PC-3 (cell line): ENCODE measurements at regions not wholly inside any gene's neighbourhood (a gene's known extent, or its start where the extent isn't known, plus 50 kb on each side); places are given as distances from the start of the nearest gene placed in this dataset.

Experiments used
- ATAC-seq: fragments of 200-7000 bp; cut with Tn5 transposase; 2 replicates; pipeline ENCODE4 v1.9.1; 2020; ENCODE audit warnings: mild to moderate bottlenecking, moderate library complexity
- BruUV-seq: library from RNA; stranded (reverse); fragments of 400-500 nt; replicated peaks from 2 replicates; lab custom pipeline; 2021; lab: Mats Ljungman, UMichigan
- CTCF ChIA-PET: fragments of 300-600 bp; sonication (Branson Sonifier 250); formaldehyde crosslinking; loops from one replicate; lab custom pipeline; 2022; ENCODE audit warnings: antibody characterized with exemption; lab: Charles Lee
- POLR2A ChIA-PET: fragments of 300-600 bp; sonication (Branson Sonifier 250); formaldehyde crosslinking; loops from one replicate; lab custom pipeline; 2022; ENCODE audit warnings: antibody characterized with exemption; ENCODE audit not compliant: unreplicated experiment; lab: Charles Lee
- DNase-seq: peaks from one replicate; pipeline ENCODE4 v3.0.0-alpha.2; 2015
- H2AFZ ChIP-seq: fragments of 300-600 bp; sonication (generic); 2 replicates; pipeline ENCODE4 v1.6.0; 2016; ENCODE audit warnings: antibody characterized with exemption, low read length
- H3F3A ChIP-seq: fragments of 300-600 bp; sonication (generic); one replicate; pipeline ENCODE4 v1.6.0; 2017; ENCODE audit warnings: antibody characterized with exemption, low read length, control low read depth, mild to moderate bottlenecking; ENCODE audit not compliant: unreplicated experiment
- H3K27ac ChIP-seq: fragments of 300-600 bp; sonication (generic); 2 replicates; pipeline ENCODE4 v1.5.1; 2016; ENCODE audit warnings: mild to moderate bottlenecking, low read length
- H3K27me3 ChIP-seq: fragments of 300-600 bp; sonication (generic); 2 replicates; pipeline ENCODE4 v1.6.1; 2016; ENCODE audit warnings: low read length, mixed read lengths
- H3K36me3 ChIP-seq: fragments of 300-600 bp; sonication (generic); 2 replicates; pipeline ENCODE4 v1.6.1; 2016; ENCODE audit warnings: low read depth, mixed run types, low read length, mixed read lengths
- H3K4me1 ChIP-seq: fragments of 300-600 bp; sonication (generic); 2 replicates; pipeline ENCODE4 v1.5.1; 2016; ENCODE audit warnings: low read length; ENCODE audit not compliant: insufficient read depth
- H3K4me2 ChIP-seq: fragments of 300-600 bp; sonication (generic); 2 replicates; pipeline ENCODE4 v1.6.0; 2016; ENCODE audit warnings: low read length
- H3K4me3 ChIP-seq: fragments of 300-600 bp; sonication (generic); 2 replicates; pipeline ENCODE4 v1.5.1; 2016; ENCODE audit warnings: mild to moderate bottlenecking, low read length, mixed read lengths
- H3K79me2 ChIP-seq: fragments of 300-600 bp; sonication (generic); 2 replicates; pipeline ENCODE4 v1.6.1; 2017; ENCODE audit warnings: low read length, mixed read lengths
- H3K9ac ChIP-seq: fragments of 300-600 bp; sonication (generic); 2 replicates; pipeline ENCODE4 v1.6.0; 2016; ENCODE audit warnings: mild to moderate bottlenecking, low read length
- H3K9me2 ChIP-seq: fragments of 300-600 bp; sonication (generic); replicated peaks from 2 replicates; pipeline ENCODE4 v1.6.1; 2016; ENCODE audit warnings: mixed run types, low read length, mixed read lengths
- H3K9me3 ChIP-seq: fragments of 300-600 bp; sonication (generic); 2 replicates; pipeline ENCODE4 v1.6.1; 2016; ENCODE audit warnings: low read length, mixed read lengths
- H4K20me1 ChIP-seq: fragments of 300-600 bp; sonication (generic); 2 replicates; pipeline ENCODE4 v1.6.1; 2016; ENCODE audit warnings: low read length, mixed read lengths
- CTCF ChIP-seq: fragments of 300-600 bp; sonication (generic); conservative IDR thresholded peaks from 2 replicates; pipeline ENCODE4 v1.5.1; 2017; ENCODE audit warnings: antibody characterized with exemption, low read depth, mild to moderate bottlenecking, low read length
- EZH2 ChIP-seq: fragments of 300-600 bp; sonication (generic); IDR thresholded peaks from one replicate; pipeline ENCODE4 v1.6.1; 2017; ENCODE audit warnings: antibody characterized with exemption, mild to moderate bottlenecking, low read length; ENCODE audit not compliant: unreplicated experiment
- EZH2phosphoT487 ChIP-seq: fragments of 300-600 bp; sonication (generic); IDR thresholded peaks from 2 replicates; pipeline ENCODE4 v1.6.1; 2018; ENCODE audit warnings: mild to moderate bottlenecking, antibody characterized with exemption, low read length, borderline replicate concordance
- intact Hi-C: fragments of 100-400 bp; cut with micrococcal nuclease; formaldehyde crosslinking; loops from 2 replicates; pipeline ENCODE4 v1.9.0; 2023

DNA sequence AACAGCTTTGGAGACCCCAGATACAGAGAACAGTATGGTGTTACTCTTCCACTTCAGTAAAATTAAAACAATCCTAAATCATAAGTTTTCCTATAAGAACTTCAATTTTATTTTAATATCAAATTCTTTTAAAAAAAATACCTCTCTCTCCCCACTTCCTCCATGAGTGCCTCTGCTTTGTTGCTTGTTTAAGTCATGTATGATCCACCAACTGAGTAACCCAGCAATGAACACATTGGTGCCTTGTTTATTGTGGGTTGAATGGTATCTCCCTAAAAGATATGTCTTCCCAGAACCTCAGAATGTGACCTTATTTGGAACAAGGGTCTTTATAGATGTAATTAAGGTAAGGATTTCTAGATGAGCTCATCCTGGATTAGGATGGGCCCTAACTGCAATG lies 143.5 kb upstream of the EGLN3 start:
- intact Hi-C loops: loop anchor here (10.0 kb wide), 1 partner anchor 130 kb away; no protein-coding TSS in a partner anchor
- H3K9me2 ChIP-seq: no peaks in the 10 kb centered on the region
- TF ChIP-seq CTCF (no peak), EZH2 (no peak)
- H3K36me3 ChIP-seq: no peaks in the 10 kb centered on the region
- no peaks in the 10 kb centered on the region for H3F3A ChIP-seq
- no peak overlapping the region for H3K9ac ChIP-seq
- no peaks in the 10 kb centered on the region for H3K27me3 ChIP-seq
- no peak for DNase-seq
- no peak overlapping the region for H2AFZ ChIP-seq
- H3K4me1 ChIP-seq: peaks cover 17% of the 10 kb centered on the region
- ChIA-PET CTCF (no interaction called here), POLR2A (no interaction called here)
- no peaks in the 10 kb centered on the region for H3K9me3 ChIP-seq
- no peaks in the 10 kb centered on the region for H3K79me2 ChIP-seq
- BruUV-seq: no TSS peak
- no peak overlapping the region for H3K4me3 ChIP-seq
- H3K27ac ChIP-seq: no peak overlapping the region
- H4K20me1 ChIP-seq: no peaks in the 10 kb centered on the region
- ATAC-seq: no peak
- H3K4me2 ChIP-seq: no peak overlapping the region

GRCh38 chr14:34093883-34094282 lies 143.0 kb upstream of the EGLN3 start:
- Histone ChIP-seq H3K9me2 (no peaks in the 10 kb centered on the region), H3K27ac (no peak overlapping the region), H3K9ac (no peak overlapping the region), H3F3A (no peaks in the 10 kb centered on the region), H3K27me3 (no peaks in the 10 kb centered on the region), H3K36me3 (no peaks in the 10 kb centered on the region), H2AFZ (no peak overlapping the region), H4K20me1 (no peaks in the 10 kb centered on the region), H3K4me1 (peaks cover 14% of the 10 kb centered on the region), H3K79me2 (no peaks in the 10 kb centered on the region), H3K4me2 (no peak overlapping the region), H3K9me3 (no peaks in the 10 kb centered on the region), H3K4me3 (no peak overlapping the region)
- TF ChIP-seq EZH2phosphoT487 (no peak), EZH2 (no peak), CTCF (no peak)
- ChIA-PET CTCF (no interaction called here), POLR2A (no interaction called here)
- intact Hi-C loops: loop anchor here (10.0 kb wide), 1 partner anchor 129 kb away; no protein-coding TSS in a partner anchor
- no TSS peak for BruUV-seq
- ATAC-seq (no peak), DNase-seq (no peak)

- Histone ChIP-seq H3K4me2 (no peak overlapping the region), H3F3A (no peaks in the 10 kb centered on the region), H3K9ac (no peak overlapping the region), H3K27ac (no peak overlapping the region), H3K4me3 (no peak overlapping the region), H3K9me2 (no peaks in the 10 kb centered on the region), H3K9me3 (no peaks in the 10 kb centered on the region), H3K4me1 (peaks cover 4% of the 10 kb centered on the region), H3K36me3 (no peaks in the 10 kb centered on the region), H2AFZ (no peak overlapping the region), H3K79me2 (no peaks in the 10 kb centered on the region), H3K27me3 (no peaks in the 10 kb centered on the region), H4K20me1 (no peaks in the 10 kb centered on the region)
- no peak for TF ChIP-seq EZH2
- no peak for TF ChIP-seq EZH2phosphoT487
- no peak for TF ChIP-seq CTCF
- DNase-seq (no peak), ATAC-seq (no peak)
- ChIA-PET POLR2A (no interaction called here), CTCF (no interaction called here)
- no TSS peak for BruUV-seq
- intact Hi-C loops: loop anchor here (10.0 kb wide), 1 partner anchor 126 kb away; no protein-coding TSS in a partner anchor
Observed at GRCh38 chr14:34090451-34090850, 139.6 kb upstream of the EGLN3 start.
